HepG2 (cell line): ENCODE measurements at regions not wholly inside any gene's neighbourhood (a gene's known extent, or its start where the extent isn't known, plus 50 kb on each side); places are given as distances from the start of the nearest gene placed in this dataset.

Source experiments
- AFF4 ChIP-seq: sonication (generic); formaldehyde crosslinking; IDR thresholded peaks from 2 replicates; pipeline ENCODE4 v1.4.0; 2020; ENCODE audit warnings: missing genetic modification reagents
- EP300 ChIP-seq, 3 experiments: sonication (generic) in 1 of 3; formaldehyde crosslinking in 1 of 3; IDR thresholded peaks; 2 replicates each; pipeline versions ENCODE4 v1.5.1 to v1.6.1; 2011 to 2020; ENCODE audit warnings: low read depth in 2 of 3, low read length in 2 of 3, borderline replicate concordance in 1 of 3, improper control_type of control experiment in 1 of 3, mild to moderate bottlenecking in 1 of 3, missing genetic modification reagents in 1 of 3, moderate library complexity in 1 of 3
- EZH2 ChIP-seq: conservative IDR thresholded peaks from 2 replicates; pipeline ENCODE4 v1.6.1; 2012; ENCODE audit warnings: mild to moderate bottlenecking, low read depth, low read length, moderate library complexity
- FOXJ3 ChIP-seq: sonication (generic); formaldehyde crosslinking; IDR thresholded peaks from 2 replicates; pipeline ENCODE4 v1.4.0; 2020; ENCODE audit warnings: missing genetic modification reagents, mild to moderate bottlenecking, borderline replicate concordance
- IRF2 ChIP-seq: IDR thresholded peaks from 2 replicates; pipeline ENCODE4 v1.6.1; 2018; ENCODE audit warnings: missing genetic modification reagents, missing compliant biosample characterization
- PAF1 ChIP-seq: IDR thresholded peaks from 2 replicates; pipeline ENCODE4 v1.6.1; 2016; ENCODE audit warnings: missing genetic modification reagents, missing compliant biosample characterization
- PCBP2 ChIP-seq: fragments of 200-400 bp; formaldehyde crosslinking; optimal IDR thresholded peaks from 2 replicates; pipeline ENCODE3; 2018; ENCODE audit warnings: low read length, low read depth; ENCODE audit not compliant: poor library complexity, severe bottlenecking
- TBP ChIP-seq: sonication (generic); formaldehyde crosslinking; IDR thresholded peaks from 2 replicates; pipeline ENCODE4 v1.5.0; 2020; ENCODE audit warnings: missing genetic modification reagents
- ZNF24 ChIP-seq: fragments of 450-650 bp; IDR thresholded peaks from 2 replicates; pipeline ENCODE4 v1.6.1; 2017; ENCODE audit warnings: antibody characterized with exemption, mild to moderate bottlenecking
- ZNF33B ChIP-seq: sonication (generic); formaldehyde crosslinking; IDR thresholded peaks from 2 replicates; pipeline ENCODE4 v1.5.1; 2020; ENCODE audit warnings: mild to moderate bottlenecking, missing genetic modification reagents

GRCh38 chr16:72508191-72508590 is 336.2 kb upstream of the PMFBP1 start:
- TF ChIP-seq FOXJ3 = no peak
- TF ChIP-seq EP300 (IDR thresholded peaks at IDR 0.05; ENCODE audit: low read depth in 2 of 2, low read length in 2 of 2) = no peak
- no peak for TF ChIP-seq EP300 (CRISPR knock-in tag; IDR thresholded peaks at IDR 0.05; ENCODE audit: borderline replicate concordance)
- TF ChIP-seq ZNF24 = no peak
- no peak for TF ChIP-seq IRF2
- TF ChIP-seq EZH2 = no peak
- no peak for TF ChIP-seq ZNF33B (CRISPR knock-in tag)
- TF ChIP-seq PCBP2 = no peak
- TF ChIP-seq TBP (CRISPR knock-in tag) = no peak
- TF ChIP-seq AFF4 (CRISPR knock-in tag) = no peak
- no peak for TF ChIP-seq PAF1 (CRISPR knock-in tag)
